ENCODE measurements at regions not wholly inside any gene's neighbourhood (a gene's known extent, or its start where the extent isn't known, plus 50 kb on each side); places are given as distances from the start of the nearest gene placed in this dataset.

DNA sequence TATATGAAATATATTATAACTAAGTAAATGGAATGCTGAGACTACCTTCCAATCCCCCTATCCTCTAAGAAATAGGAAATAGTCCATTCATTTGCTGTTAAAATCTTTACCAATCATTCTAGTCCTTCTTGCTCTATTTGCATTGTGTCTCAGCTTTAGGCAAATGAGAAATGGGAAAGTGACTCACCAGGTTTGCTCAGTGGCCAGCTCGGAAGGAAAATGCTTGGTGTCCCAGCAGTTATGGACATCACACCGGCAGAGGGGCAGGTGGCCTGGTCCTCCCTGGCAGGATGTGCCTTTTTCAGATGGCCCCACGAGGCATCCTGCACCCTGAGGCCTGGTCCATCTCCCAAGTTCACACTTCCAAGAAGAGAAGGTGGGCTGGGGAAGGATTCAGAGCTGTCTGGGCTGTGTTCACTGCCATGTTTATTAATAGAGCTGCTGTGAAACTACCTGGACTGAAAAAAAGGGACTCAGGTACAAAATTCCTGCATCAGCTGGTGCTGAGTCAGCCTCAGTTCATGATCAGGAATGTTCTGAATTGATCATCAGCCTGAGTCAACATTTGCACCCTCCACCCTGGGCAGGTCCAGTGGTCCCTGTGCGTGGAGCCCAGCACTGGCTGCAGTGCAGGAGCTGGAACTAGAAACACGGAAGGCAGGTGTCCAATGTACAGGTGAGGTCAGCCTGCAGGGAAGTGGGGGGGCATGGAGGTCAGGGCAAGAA is 60.1 kb upstream of the ARL4C start (continued):
- no peak for TF ChIP-seq TBL1XR1 (IDR thresholded peaks at IDR 0.05; ENCODE audit: low read depth, low read length)
- TF ChIP-seq, protein P1, sequence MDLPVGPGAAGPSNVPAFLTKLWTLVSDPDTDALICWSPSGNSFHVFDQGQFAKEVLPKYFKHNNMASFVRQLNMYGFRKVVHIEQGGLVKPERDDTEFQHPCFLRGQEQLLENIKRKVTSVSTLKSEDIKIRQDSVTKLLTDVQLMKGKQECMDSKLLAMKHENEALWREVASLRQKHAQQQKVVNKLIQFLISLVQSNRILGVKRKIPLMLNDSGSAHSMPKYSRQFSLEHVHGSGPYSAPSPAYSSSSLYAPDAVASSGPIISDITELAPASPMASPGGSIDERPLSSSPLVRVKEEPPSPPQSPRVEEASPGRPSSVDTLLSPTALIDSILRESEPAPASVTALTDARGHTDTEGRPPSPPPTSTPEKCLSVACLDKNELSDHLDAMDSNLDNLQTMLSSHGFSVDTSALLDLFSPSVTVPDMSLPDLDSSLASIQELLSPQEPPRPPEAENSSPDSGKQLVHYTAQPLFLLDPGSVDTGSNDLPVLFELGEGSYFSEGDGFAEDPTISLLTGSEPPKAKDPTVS (IDR thresholded peaks at IDR 0.05; ENCODE audit: low read depth, low read length), result no peak
- no peak for TF ChIP-seq PAX8 (IDR thresholded peaks at IDR 0.05)
- TF ChIP-seq BHLHE40 (IDR thresholded peaks at IDR 0.05; ENCODE audit: borderline replicate concordance in 1 of 2, low read depth in 2 of 2, low read length in 1 of 2), result no peak
- TF ChIP-seq CHD2 (IDR thresholded peaks at IDR 0.05; ENCODE audit: borderline replicate concordance, low read depth, low read length), result no peak

DNA sequence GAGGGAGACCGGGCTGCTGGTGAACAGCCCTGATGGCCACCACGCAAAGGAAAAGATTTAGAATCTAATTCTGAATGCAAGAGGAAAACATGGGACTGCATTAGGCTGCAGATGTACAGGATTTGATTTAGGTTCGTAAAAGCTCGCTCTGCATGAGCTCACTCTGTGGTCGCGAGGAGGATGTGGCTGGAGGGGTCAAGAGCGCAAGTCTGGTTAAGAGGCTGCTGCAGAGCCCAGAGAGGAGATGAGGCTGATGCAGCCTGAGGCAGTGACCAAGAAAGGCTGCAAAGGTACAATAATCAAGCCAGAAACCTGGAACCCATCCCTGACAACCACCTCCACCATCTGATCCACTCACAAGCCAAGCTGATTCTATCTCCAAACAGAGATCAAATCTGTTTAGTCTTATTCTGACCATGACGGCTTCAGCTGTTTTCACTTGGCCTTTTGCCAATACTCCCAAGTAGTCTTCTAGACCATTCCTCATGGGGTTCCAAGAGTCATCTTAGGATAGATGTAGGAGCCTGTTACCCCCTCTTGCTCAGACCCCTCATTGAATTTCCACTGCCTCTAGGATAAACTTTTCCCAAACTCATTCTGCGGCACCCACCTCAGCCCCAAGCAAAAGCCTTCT is 58.9 kb upstream of the ARL4C start:
- H2AFZ ChIP-seq (ENCODE audit: control insufficient read depth, low read depth, low read length), result no peak overlapping the region
- no peaks in the 10 kb centered on the region for H4K20me1 ChIP-seq (ENCODE audit: control insufficient read depth, insufficient read depth)
- FAIRE-seq, result no peak
- in situ Hi-C loops (cut with MboI), result loop anchor here (10.0 kb wide), 1 partner anchor 1189 kb away; no protein-coding TSS in a partner anchor
- H3K4me2 ChIP-seq (ENCODE audit: control insufficient read depth, insufficient read depth), result no peak overlapping the region
- H3K27me3 ChIP-seq (replicated peaks in 1 of 2; ENCODE audit: control insufficient read depth in 2 of 2, insufficient read depth in 2 of 2, low read length in 1 of 2), result no peaks in the 10 kb centered on the region; a peak in 1 of 4 replicates
- ChIA-PET POLR2A (no interaction called here), SMC1A (ENCODE audit: uncharacterized antibody, unreplicated experiment) (interaction anchor here (1.4 kb wide), 1 partner anchor 10 kb away, joined by 3 read pairs; no protein-coding TSS in a partner anchor), CTCF (interaction anchor here (1.2 to 2.5 kb wide), 2 partner anchors 10 to 561 kb away, joined by 3 to 8 read pairs; no protein-coding TSS in a partner anchor), RAD21 (ENCODE audit: unreplicated experiment) (interaction anchor here (1.5 kb wide), 1 partner anchor 9 kb away, joined by 3 read pairs; no protein-coding TSS in a partner anchor)
- TF ChIP-seq SIX5 (IDR thresholded peaks at IDR 0.05; ENCODE audit: low read depth, low read length, severe bottlenecking) (no peak), YY1 (IDR thresholded peaks at IDR 0.05; ENCODE audit: low read depth, low read length) (no peak), CREB1 (IDR thresholded peaks at IDR 0.05; ENCODE audit: low read depth) (no peak), EGR1 (IDR thresholded peaks at IDR 0.05; ENCODE audit: borderline replicate concordance in 1 of 2, low read depth in 2 of 2, low read length in 2 of 2) (no peak), EZH2 (IDR thresholded peaks at IDR 0.05; ENCODE audit: borderline replicate concordance, control insufficient read depth, low read depth, low read length) (no peak), MXI1 (IDR thresholded peaks at IDR 0.05; ENCODE audit: low read depth, low read length) (no peak)
- TF ChIP-seq, protein P2, sequence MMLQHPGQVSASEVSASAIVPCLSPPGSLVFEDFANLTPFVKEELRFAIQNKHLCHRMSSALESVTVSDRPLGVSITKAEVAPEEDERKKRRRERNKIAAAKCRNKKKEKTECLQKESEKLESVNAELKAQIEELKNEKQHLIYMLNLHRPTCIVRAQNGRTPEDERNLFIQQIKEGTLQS (IDR thresholded peaks at IDR 0.05; ENCODE audit: borderline replicate concordance, extremely low read depth, low read depth, low read length), result no peak
- intact Hi-C loops (cut with micrococcal nuclease; ENCODE audit: unreplicated experiment), result no loop called here
- H3K9me3 ChIP-seq (replicated peaks; ENCODE audit: control insufficient read depth, insufficient read depth, low read length), result no peaks in the 10 kb centered on the region
- WGBS (ENCODE audit: insufficient coverage, insufficient replicate concordance, low lambda C conversion rate, missing lambda C conversion rate), result 8% methylated on average over 9 of the region's 9 CpGs
- H3K4me3 ChIP-seq, result no peak overlapping the region
- ATAC-seq, result no peak
- no peak overlapping the region for H3K27ac ChIP-seq (ENCODE audit: control insufficient read depth, insufficient read depth)
- H3K79me2 ChIP-seq (ENCODE audit: control insufficient read depth, insufficient read depth, low read length), result no peaks in the 10 kb centered on the region
- no peak for DNase-seq (ENCODE audit: low read depth, low spot score)
- H3K4me1 ChIP-seq (ENCODE audit: control insufficient read depth, insufficient read depth, low read length), result no peaks in the 10 kb centered on the region
- H3K9ac ChIP-seq (ENCODE audit: control insufficient read depth, insufficient read depth, low read length), result no peak overlapping the region
- BruUV-seq (replicated peaks), result no TSS peak
- H3K36me3 ChIP-seq (ENCODE audit: control insufficient read depth in 2 of 2, insufficient read depth in 2 of 2, low read length in 1 of 2), result no peaks in the 10 kb centered on the region
